ENCODE measurements at regions not wholly inside any gene's neighbourhood (a gene's known extent, or its start where the extent isn't known, plus 50 kb on each side); places are given as distances from the start of the nearest gene placed in this dataset.

DNA sequence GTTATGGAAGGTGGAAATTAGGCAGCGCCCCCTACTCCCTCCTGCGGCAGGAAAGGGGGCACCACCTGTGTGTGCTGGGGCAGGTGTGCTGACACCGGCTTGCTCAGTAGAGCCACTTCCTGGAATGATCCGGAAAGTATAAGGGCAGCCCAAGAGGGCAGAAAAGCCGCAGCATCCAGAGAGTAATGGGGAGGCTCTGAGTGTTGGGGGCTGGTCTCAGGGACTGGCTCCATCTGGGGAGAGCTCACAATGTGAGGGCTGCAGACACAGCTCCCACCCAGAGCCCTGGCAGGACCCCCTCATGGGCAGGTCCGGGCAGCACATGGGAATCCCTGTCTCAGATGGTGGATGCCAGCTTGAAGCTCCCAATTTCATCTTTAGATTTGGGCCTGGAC, 187.6 kb upstream of the C14orf180 start:
- no peak overlapping the region for H3K9ac ChIP-seq (ENCODE audit: low read length)
- H3F3A ChIP-seq (ENCODE audit: insufficient read depth, low read length, poor library complexity, severe bottlenecking) = no peaks in the 10 kb centered on the region
- no peaks in the 10 kb centered on the region for H3K79me2 ChIP-seq (replicated peaks; ENCODE audit: insufficient read depth, low read length)
- no peak overlapping the region for H3K4me3 ChIP-seq (ENCODE audit: low read length)
- no peaks in the 10 kb centered on the region for H3K9me2 ChIP-seq (ENCODE audit: insufficient read depth, low read length)
- no peaks in the 10 kb centered on the region for H3K27me3 ChIP-seq (ENCODE audit: insufficient read depth, low read depth, low read length)
- no peaks in the 10 kb centered on the region for H3K9me3 ChIP-seq (ENCODE audit: low read length)
- no peak overlapping the region for H3K27ac ChIP-seq (ENCODE audit: low read length)
- no peak overlapping the region for H3K4me2 ChIP-seq (ENCODE audit: low read length)
- no peak for TF ChIP-seq EP300 (conservative IDR thresholded peaks at IDR 0.05; ENCODE audit: poor library complexity, severe bottlenecking)
- TF ChIP-seq TAF1 (IDR thresholded peaks at IDR 0.05; ENCODE audit: low read depth) = no peak
- no peak for TF ChIP-seq SMC3 (conservative IDR thresholded peaks at IDR 0.05; ENCODE audit: poor library complexity)
- no peak for TF ChIP-seq MXI1 (conservative IDR thresholded peaks at IDR 0.05; ENCODE audit: poor library complexity, severe bottlenecking)
- TF ChIP-seq RAD21 (conservative IDR thresholded peaks at IDR 0.05) = no peak
- TF ChIP-seq EZH2 (IDR thresholded peaks at IDR 0.05; ENCODE audit: borderline replicate concordance, insufficient read depth, low read length, poor library complexity, severe bottlenecking) = no peak
- TF ChIP-seq, protein P1, sequence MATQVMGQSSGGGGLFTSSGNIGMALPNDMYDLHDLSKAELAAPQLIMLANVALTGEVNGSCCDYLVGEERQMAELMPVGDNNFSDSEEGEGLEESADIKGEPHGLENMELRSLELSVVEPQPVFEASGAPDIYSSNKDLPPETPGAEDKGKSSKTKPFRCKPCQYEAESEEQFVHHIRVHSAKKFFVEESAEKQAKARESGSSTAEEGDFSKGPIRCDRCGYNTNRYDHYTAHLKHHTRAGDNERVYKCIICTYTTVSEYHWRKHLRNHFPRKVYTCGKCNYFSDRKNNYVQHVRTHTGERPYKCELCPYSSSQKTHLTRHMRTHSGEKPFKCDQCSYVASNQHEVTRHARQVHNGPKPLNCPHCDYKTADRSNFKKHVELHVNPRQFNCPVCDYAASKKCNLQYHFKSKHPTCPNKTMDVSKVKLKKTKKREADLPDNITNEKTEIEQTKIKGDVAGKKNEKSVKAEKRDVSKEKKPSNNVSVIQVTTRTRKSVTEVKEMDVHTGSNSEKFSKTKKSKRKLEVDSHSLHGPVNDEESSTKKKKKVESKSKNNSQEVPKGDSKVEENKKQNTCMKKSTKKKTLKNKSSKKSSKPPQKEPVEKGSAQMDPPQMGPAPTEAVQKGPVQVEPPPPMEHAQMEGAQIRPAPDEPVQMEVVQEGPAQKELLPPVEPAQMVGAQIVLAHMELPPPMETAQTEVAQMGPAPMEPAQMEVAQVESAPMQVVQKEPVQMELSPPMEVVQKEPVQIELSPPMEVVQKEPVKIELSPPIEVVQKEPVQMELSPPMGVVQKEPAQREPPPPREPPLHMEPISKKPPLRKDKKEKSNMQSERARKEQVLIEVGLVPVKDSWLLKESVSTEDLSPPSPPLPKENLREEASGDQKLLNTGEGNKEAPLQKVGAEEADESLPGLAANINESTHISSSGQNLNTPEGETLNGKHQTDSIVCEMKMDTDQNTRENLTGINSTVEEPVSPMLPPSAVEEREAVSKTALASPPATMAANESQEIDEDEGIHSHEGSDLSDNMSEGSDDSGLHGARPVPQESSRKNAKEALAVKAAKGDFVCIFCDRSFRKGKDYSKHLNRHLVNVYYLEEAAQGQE (IDR thresholded peaks at IDR 0.05; ENCODE audit: borderline replicate concordance) = no peak
- TF ChIP-seq, protein P2, sequence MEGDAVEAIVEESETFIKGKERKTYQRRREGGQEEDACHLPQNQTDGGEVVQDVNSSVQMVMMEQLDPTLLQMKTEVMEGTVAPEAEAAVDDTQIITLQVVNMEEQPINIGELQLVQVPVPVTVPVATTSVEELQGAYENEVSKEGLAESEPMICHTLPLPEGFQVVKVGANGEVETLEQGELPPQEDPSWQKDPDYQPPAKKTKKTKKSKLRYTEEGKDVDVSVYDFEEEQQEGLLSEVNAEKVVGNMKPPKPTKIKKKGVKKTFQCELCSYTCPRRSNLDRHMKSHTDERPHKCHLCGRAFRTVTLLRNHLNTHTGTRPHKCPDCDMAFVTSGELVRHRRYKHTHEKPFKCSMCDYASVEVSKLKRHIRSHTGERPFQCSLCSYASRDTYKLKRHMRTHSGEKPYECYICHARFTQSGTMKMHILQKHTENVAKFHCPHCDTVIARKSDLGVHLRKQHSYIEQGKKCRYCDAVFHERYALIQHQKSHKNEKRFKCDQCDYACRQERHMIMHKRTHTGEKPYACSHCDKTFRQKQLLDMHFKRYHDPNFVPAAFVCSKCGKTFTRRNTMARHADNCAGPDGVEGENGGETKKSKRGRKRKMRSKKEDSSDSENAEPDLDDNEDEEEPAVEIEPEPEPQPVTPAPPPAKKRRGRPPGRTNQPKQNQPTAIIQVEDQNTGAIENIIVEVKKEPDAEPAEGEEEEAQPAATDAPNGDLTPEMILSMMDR (IDR thresholded peaks at IDR 0.05; ENCODE audit: poor library complexity, severe bottlenecking) = no peak
- TF ChIP-seq POLR2AphosphoS5 (IDR thresholded peaks at IDR 0.05) = no peak
- no peak overlapping the region for H2AFZ ChIP-seq (ENCODE audit: low read depth, low read length)
- no peaks in the 10 kb centered on the region for H4K20me1 ChIP-seq (ENCODE audit: insufficient read depth)
- H3K36me3 ChIP-seq (ENCODE audit: insufficient read depth, low read length) = no peaks in the 10 kb centered on the region

DNA sequence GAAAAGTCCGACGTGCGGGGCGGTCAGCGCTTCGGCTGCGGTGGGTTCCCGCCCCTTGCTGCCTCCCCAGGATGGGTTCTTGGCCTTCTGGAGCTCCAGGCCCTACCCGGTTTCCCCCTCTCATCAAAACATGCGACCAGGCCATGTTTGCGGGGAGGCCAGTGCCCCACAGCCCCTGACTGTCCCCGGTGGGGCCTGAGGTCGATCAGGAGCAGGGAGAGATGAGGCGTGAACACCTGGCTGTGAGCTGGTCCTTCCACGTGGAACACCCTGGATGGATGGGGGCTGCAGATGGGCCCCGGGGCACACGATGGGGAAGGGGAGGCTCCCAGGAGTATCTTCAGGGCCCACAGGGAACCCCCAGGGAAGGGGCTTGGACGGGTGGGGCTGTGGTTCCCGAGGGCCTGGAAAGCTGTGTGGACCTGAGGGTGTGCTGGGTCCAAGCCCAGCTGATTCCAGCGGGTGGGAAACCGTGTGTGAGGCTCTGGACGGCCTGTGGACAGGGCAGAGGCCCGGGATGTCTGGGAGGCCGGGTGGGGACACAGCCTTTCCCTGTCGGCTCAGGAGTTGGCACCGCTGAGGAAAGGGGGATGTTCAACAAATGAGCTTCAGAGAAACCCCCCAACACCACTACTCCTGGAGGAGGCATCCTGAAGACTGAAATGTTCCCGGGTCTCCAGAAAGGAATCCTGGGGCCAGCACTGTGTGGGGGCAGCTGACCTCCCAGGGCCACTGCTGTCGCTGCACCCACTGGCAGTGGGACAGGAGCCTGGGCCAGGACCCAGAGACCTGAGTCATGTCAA, 187.0 kb upstream of the C14orf180 start:
- H2AFZ ChIP-seq (ENCODE audit: low read depth, low read length) = no peak overlapping the region
- no peaks in the 10 kb centered on the region for H4K20me1 ChIP-seq (ENCODE audit: insufficient read depth)
- TF ChIP-seq SMC3 (conservative IDR thresholded peaks at IDR 0.05; ENCODE audit: poor library complexity) (no peak), MXI1 (conservative IDR thresholded peaks at IDR 0.05; ENCODE audit: poor library complexity, severe bottlenecking) (no peak), EZH2 (IDR thresholded peaks at IDR 0.05; ENCODE audit: borderline replicate concordance, insufficient read depth, low read length, poor library complexity, severe bottlenecking) (no peak), POLR2AphosphoS5 (IDR thresholded peaks at IDR 0.05) (no peak), RAD21 (conservative IDR thresholded peaks at IDR 0.05) (no peak), TAF1 (IDR thresholded peaks at IDR 0.05; ENCODE audit: low read depth) (no peak), EP300 (conservative IDR thresholded peaks at IDR 0.05; ENCODE audit: poor library complexity, severe bottlenecking) (no peak)
- TF ChIP-seq, protein P2 (IDR thresholded peaks at IDR 0.05; ENCODE audit: poor library complexity, severe bottlenecking) = no peak
- TF ChIP-seq, protein P1 (IDR thresholded peaks at IDR 0.05; ENCODE audit: borderline replicate concordance) = no peak
- H3K4me2 ChIP-seq (ENCODE audit: low read length) = no peak overlapping the region
- H3K36me3 ChIP-seq (ENCODE audit: insufficient read depth, low read length) = no peaks in the 10 kb centered on the region
- H3F3A ChIP-seq (ENCODE audit: insufficient read depth, low read length, poor library complexity, severe bottlenecking) = no peaks in the 10 kb centered on the region
- no peaks in the 10 kb centered on the region for H3K9me3 ChIP-seq (ENCODE audit: low read length)
- H3K79me2 ChIP-seq (replicated peaks; ENCODE audit: insufficient read depth, low read length) = no peaks in the 10 kb centered on the region
- no peak overlapping the region for H3K27ac ChIP-seq (ENCODE audit: low read length)
- H3K27me3 ChIP-seq (ENCODE audit: insufficient read depth, low read depth, low read length) = no peaks in the 10 kb centered on the region
- H3K9me2 ChIP-seq (ENCODE audit: insufficient read depth, low read length) = no peaks in the 10 kb centered on the region
- no peak overlapping the region for H3K4me3 ChIP-seq (ENCODE audit: low read length)
- H3K9ac ChIP-seq (ENCODE audit: low read length) = no peak overlapping the region
